ENCODE measurements at regions not wholly inside any gene's neighbourhood (a gene's known extent, or its start where the extent isn't known, plus 50 kb on each side); places are given as distances from the start of the nearest gene placed in this dataset.

DNA sequence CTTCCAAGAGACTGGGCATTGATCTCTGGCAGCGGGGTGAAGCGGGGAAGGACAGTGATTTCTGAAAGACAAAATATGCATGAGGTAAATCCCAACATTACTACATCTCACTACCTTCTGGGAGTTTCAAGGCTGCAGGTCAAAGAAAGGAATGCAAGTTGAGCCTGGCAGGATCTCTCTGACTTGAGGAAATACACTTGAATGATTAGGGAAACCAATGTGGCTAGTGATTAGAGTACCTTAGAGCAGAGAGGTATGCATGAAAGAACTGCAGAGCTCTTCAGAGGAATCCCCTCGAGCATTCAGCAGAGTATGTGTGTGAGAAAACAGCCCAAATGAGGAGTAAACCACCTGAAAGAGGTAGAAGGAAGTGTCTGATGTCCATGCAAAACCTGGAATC, 2874.1 kb upstream of the PCDH20 start:
- Histone ChIP-seq H3K27me3 (ENCODE audit: control insufficient read depth, insufficient read depth, low read length) (no peaks in the 10 kb centered on the region), H3K4me3 (ENCODE audit: low read depth, low read length) (no peak overlapping the region), H3K36me3 (ENCODE audit: control insufficient read depth, insufficient read depth, low read length) (no peaks in the 10 kb centered on the region)
- TF ChIP-seq, protein P1, sequence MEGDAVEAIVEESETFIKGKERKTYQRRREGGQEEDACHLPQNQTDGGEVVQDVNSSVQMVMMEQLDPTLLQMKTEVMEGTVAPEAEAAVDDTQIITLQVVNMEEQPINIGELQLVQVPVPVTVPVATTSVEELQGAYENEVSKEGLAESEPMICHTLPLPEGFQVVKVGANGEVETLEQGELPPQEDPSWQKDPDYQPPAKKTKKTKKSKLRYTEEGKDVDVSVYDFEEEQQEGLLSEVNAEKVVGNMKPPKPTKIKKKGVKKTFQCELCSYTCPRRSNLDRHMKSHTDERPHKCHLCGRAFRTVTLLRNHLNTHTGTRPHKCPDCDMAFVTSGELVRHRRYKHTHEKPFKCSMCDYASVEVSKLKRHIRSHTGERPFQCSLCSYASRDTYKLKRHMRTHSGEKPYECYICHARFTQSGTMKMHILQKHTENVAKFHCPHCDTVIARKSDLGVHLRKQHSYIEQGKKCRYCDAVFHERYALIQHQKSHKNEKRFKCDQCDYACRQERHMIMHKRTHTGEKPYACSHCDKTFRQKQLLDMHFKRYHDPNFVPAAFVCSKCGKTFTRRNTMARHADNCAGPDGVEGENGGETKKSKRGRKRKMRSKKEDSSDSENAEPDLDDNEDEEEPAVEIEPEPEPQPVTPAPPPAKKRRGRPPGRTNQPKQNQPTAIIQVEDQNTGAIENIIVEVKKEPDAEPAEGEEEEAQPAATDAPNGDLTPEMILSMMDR (IDR thresholded peaks at IDR 0.05; ENCODE audit: insufficient read depth, low read length, severe bottlenecking), result no peak
- DNase-seq (ENCODE audit: low read depth), result no peak
- FAIRE-seq, result no peak

DNA sequence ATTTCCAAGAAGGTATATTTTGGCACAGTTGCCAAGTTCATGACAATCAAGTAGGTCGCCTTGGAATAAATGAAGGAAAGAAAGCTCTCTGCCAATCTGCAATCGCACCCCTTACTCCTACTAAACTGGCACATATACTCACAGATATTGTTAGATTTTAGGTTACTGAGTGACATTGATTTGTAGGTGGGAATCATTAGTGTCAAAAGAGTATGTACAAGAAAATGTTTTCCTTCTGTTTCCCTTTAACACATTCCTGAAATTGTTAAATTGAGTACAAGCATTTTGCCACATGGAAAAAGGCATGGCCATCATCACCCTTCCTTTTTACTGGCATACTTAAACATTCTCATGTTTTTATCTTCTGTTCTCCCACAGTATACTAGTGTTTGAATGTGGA, 2868.3 kb upstream of the PCDH20 start:
- TF ChIP-seq, protein P1 (IDR thresholded peaks at IDR 0.05; ENCODE audit: insufficient read depth, low read length, severe bottlenecking), result no peak
- Histone ChIP-seq H3K27me3 (ENCODE audit: control insufficient read depth, insufficient read depth, low read length) (no peaks in the 10 kb centered on the region), H3K4me3 (ENCODE audit: low read depth, low read length) (no peak overlapping the region), H3K36me3 (ENCODE audit: control insufficient read depth, insufficient read depth, low read length) (no peaks in the 10 kb centered on the region)
- DNase-seq (ENCODE audit: low read depth), result no peak
- FAIRE-seq, result no peak

DNA sequence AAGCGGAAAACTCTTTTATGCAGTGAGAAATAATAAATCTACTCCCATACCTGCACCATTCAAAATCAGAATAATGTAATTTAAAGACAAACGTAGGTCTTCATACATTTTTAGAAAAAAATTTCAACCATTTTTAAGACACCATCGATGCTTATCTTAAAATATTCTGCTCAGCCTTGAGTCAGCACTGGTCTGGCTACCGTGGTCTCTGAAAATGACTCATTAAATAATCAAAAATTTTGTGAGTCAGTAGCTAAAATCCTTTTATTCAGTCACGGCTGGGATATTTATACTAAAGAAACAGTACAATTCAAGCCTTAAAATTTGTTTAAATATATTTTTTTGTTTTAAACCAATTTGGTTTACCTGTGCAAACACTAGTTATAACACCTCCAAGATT, 2862.8 kb upstream of the PCDH20 start:
- TF ChIP-seq, protein P1 (IDR thresholded peaks at IDR 0.05; ENCODE audit: insufficient read depth, low read length, severe bottlenecking), result no peak

DNA sequence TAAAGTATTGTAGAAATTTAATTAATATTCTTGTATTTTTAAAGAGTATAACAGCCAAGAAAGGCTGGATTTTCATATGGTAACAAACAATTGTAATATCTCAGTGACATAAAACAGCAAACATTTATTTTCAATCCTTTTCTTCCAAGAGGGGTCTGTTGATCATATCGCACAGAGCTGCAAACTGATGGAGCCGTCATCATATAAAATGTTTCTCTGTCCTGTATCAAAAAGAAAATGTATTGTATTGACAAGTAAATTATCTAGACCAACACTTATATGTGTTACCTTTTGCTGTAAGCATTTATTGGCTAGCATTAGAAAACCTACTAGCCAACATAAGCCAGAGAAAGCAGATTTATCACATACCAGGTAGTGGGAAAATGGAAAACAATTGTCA, 2861.4 kb upstream of the PCDH20 start:
- Histone ChIP-seq H3K36me3 (ENCODE audit: control insufficient read depth, insufficient read depth, low read length) (no peaks in the 10 kb centered on the region), H3K27me3 (ENCODE audit: control insufficient read depth, insufficient read depth, low read length) (no peaks in the 10 kb centered on the region), H3K4me3 (ENCODE audit: low read depth, low read length) (no peak overlapping the region)
- TF ChIP-seq, protein P1 (IDR thresholded peaks at IDR 0.05; ENCODE audit: insufficient read depth, low read length, severe bottlenecking), result no peak
- DNase-seq (ENCODE audit: low read depth), result no peak
- FAIRE-seq, result no peak

More for the DNA sequence above, 2862.8 kb upstream of the PCDH20 start:
- H3K36me3 ChIP-seq (ENCODE audit: control insufficient read depth, insufficient read depth, low read length), result no peaks in the 10 kb centered on the region
- DNase-seq (ENCODE audit: low read depth) (no peak), FAIRE-seq (no peak)
- no peak overlapping the region for H3K4me3 ChIP-seq (ENCODE audit: low read depth, low read length)
- H3K27me3 ChIP-seq (ENCODE audit: control insufficient read depth, insufficient read depth, low read length), result no peaks in the 10 kb centered on the region

DNA sequence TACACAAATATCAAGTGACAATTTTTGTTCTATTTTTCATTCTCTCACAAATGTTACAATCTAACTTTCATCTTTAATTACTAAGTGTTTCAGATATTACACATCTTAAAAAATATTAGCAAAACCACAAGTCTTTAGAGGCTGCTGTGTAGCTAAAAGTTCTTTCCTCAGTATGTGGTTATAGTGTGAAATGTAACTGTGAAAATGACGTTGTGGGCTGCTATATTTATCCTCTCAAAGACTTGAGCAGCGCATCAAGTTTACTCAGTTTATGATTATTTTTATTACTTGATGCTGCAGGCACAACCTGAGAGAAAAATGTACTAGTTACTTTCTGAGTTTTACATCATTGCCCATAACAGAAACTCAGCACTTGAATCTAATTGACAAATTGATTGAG, 2860.6 kb upstream of the PCDH20 start:
- H3K36me3 ChIP-seq (ENCODE audit: control insufficient read depth, insufficient read depth, low read length), result no peaks in the 10 kb centered on the region
- H3K4me3 ChIP-seq (ENCODE audit: low read depth, low read length), result no peak overlapping the region
- FAIRE-seq, result no peak
- no peak for DNase-seq (ENCODE audit: low read depth)
- TF ChIP-seq, protein P1 (IDR thresholded peaks at IDR 0.05; ENCODE audit: insufficient read depth, low read length, severe bottlenecking), result no peak
- no peaks in the 10 kb centered on the region for H3K27me3 ChIP-seq (ENCODE audit: control insufficient read depth, insufficient read depth, low read length)

DNA sequence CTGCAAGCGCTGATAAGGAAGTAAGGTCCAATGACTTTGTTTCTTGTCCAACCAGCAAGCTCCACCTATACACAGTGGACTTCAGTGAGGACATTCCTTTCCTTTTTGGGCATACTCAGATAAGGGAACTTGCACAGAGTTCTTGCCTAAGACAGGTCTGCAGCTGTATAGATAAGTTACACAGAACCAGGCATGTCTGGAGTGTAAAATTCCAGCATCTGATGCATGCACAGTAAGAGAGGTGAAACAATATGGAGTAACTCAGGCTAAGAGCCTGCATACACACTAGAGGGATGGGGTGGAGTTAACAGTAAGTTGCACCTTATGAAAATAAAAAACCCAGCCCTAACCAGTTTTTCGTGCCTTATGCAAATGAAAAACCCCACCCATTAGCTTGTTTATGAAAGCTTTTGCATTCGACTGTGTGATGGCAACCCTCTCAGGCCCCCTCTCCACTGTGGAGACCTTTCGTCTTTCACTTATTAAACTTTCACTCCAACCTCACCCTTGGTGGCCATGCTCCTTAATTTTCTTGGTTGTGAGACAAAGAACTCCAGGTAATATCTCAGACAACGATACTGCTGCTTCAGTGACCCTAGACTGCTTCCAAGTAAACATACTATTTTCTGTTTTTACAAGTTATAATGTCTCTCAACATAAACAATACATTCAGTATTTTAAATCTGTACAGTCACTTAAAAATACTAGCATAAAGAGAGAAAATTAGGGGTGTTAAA, 2859.0 kb upstream of the PCDH20 start:
- H3K27me3 ChIP-seq (ENCODE audit: control insufficient read depth, insufficient read depth, low read length), result no peaks in the 10 kb centered on the region
- DNase-seq (ENCODE audit: low read depth) (peak; percentile 0), FAIRE-seq (no peak)
- H3K4me3 ChIP-seq (ENCODE audit: low read depth, low read length), result no peak overlapping the region
- TF ChIP-seq, protein P1 (IDR thresholded peaks at IDR 0.05; ENCODE audit: insufficient read depth, low read length, severe bottlenecking), result no peak
- H3K36me3 ChIP-seq (ENCODE audit: control insufficient read depth, insufficient read depth, low read length), result no peaks in the 10 kb centered on the region
